Superior temporal gyrus (tissue), 1 donor: ENCODE measurements at regions not wholly inside any gene's neighbourhood (a gene's known extent, or its start where the extent isn't known, plus 50 kb on each side); places are given as distances from the start of the nearest gene placed in this dataset.

Source experiments
- DNase-seq: peaks from one replicate; pipeline ENCODE4 v3.0.0-alpha.2; 2016; ENCODE audit errors: extremely low spot score

DNA sequence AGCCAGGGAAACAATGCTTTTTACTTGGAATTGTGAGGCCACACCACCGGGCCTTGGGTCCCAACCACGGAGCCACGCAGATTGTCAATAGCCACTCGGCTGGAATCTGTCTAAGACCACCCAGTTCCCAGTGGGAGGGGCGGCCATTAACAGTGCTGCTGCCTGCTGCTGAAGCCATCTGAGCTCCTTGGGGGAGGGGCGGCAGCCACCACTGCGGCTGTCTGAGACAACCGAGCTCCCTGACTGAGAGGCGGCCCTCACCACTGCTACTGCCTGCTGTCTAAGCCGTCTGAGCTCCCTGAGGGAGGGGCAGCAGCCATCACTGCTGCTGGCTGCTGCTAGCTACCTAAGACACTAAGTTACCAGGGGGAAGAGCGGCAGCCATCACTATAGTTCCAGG lies 64.3 kb downstream of the DMRTA2 start:
- DNase-seq = no peak

- DNase-seq = no peak
These were observed 66.1 kb downstream of the DMRTA2 start for GRCh38 chr1:50357186-50357585.

- DNase-seq = no peak
These were observed 68.4 kb downstream of the DMRTA2 start for GRCh38 chr1:50354813-50355212.

DNA sequence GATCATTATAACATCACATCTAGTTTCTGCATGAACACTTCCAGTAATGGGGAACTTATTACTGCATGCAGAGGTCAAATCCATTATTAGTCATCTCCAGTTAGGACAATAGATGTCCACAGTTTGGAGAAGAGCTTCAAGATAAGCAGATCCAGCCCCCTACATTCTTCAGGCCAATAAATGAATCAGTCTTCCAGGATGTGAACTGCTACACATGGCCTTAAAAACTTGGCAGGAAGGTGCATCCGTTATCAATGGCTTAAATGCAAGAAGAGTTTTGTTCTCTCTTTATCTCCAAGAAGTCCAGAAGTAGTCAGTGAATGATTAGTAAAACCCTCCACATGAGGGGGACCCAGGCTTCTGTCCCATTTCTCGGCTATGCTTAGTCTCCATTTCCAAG lies 70.8 kb downstream of the DMRTA2 start:
- no peak for DNase-seq

- no peak for DNase-seq
These were observed 72.4 kb downstream of the DMRTA2 start for GRCh38 chr1:50350868-50351267.

- no peak for DNase-seq
These were observed 72.8 kb downstream of the DMRTA2 start for GRCh38 chr1:50350421-50350820.

DNA sequence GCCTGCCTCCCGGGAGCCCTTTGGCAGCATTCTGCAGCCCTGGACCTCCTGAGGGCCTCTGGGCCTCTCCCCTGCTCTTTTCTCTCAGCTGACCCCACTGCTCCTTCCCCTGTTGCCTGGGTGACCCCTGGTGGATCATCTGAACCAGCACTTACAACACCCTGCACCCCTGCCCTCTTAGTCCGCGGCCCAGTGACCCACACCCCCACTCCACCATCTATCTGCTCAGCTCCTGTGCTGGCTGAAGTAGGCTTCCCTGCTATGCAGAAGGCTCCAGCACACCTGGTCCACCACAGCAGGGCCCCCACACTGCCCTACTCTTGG lies 74.0 kb downstream of the DMRTA2 start:
- DNase-seq = no peak

GRCh38 chr1:50348449-50349241 lies 74.6 kb downstream of the DMRTA2 start:
- DNase-seq = peak; percentile 92

- DNase-seq = no peak
These were observed 75.3 kb downstream of the DMRTA2 start for GRCh38 chr1:50347933-50348332.

- DNase-seq = no peak
These were observed 76.6 kb downstream of the DMRTA2 start for GRCh38 chr1:50346621-50347020.

DNA sequence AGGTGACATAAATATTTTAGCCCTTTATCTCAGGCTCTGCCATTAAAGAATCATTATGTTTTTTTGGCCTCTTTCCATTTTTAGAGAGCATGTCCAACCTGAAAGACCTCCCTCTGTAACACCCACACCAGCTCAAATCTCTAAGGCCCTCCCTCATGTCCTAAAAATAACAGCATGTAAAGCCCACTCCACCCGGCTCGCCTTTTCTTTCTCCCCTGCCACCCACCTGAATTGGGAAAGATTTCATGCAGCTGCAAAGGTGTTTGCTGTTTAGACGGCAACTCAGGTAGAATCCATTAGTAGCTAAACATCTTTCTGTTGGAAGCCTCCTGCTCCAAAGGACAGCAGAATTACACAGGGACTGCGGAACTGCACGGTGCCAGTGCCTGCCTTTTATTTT lies 79.9 kb downstream of the DMRTA2 start:
- DNase-seq = no peak

GRCh38 chr1:50342525-50342924 lies 80.7 kb downstream of the DMRTA2 start:
- DNase-seq = no peak

GRCh38 chr1:50335036-50335435 lies 88.2 kb downstream of the DMRTA2 start:
- no peak for DNase-seq

DNA sequence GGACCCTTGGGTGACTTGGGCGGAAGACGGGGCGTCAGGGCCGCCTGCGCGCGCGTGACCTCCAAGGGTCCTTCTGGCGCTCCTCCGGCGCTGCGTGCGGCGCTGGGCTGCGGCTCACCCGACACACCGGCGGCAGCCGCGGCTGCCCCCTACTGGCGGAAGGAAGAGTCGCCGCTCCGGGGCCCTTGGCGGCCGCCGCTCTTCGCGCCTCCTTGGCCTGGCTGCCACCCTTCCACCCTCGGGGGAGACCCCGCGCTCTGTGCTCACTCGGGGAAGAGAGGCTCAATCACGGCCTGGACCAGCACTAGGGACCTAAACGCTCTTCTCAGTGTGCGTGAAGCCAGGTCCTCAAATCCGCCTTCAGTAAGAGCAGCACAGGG lies 89.7 kb downstream of the DMRTA2 start:
- peak; percentile 24 for DNase-seq

- peak; percentile 49 for DNase-seq
These were observed 90.2 kb downstream of the DMRTA2 start for GRCh38 chr1:50332941-50333594.

DNA sequence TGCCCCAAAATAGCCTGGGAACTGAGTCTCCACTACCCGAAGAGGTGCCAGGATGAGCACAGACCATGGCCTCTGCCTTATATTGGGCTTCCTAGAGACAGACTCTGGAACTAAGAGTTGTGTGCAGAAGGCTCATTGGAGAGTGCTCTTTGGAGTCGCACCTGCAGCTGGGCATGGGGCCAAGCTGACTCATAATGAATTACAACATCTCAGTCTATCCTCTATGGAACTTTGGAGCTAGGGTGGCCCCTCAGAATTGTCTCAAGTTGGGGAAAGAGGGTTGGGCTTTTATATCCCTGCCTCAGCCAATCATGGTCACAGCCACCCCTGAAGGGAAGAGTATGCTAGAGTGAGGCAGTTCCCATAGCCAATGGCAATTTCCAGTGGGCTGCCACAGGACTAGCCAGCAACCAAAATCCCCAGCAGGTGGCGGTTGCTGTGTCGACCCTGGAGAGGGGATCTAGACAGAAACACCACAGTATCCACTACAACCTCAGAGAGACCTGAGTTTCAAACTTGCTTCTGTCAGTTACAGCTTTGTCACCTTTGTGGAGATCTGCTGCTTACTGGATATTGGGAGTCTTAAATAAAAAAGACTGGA lies 93.8 kb downstream of the DMRTA2 start:
- no peak for DNase-seq

DNA sequence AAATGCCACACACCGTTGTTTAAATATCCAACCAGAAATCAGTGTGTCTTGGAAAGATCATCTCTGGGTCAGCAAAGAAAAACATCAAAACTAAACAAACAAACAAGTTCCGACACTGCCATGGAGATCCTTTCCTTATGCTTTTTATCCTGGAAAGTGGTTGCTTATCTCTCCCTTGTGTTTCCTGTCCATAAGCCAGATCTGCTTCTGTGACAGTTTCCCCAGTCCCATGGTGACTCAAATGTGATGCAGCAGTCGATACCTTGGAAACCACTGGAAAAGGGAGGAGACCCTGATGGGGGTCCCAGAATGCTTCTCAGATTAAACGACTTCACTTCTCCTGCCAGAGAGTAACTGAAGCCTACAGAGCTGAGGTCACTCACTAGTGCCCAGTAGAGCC lies 94.7 kb downstream of the DMRTA2 start:
- no peak for DNase-seq

DNA sequence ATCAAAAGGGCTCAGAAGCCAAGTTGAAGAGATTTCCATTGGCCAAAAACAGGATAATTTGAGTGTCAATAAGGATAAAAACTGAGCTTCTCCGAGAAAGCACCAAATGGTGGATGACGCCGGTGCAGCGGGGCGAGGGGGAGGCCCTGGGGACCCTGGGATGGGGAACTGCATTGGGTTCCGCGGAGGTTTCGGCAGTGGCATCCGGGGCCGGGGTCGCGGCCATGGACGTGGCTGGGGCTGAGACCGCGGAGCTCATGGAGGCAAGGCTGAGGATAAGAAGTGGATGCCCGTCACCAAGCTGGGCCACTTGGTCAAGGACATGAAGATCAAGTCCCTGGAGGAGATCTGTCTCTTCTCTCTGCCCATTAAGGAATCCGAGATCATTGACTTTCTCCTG lies 97.2 kb downstream of the DMRTA2 start:
- no peak for DNase-seq

GRCh38 chr1:50322579-50322978 lies 100.7 kb downstream of the DMRTA2 start:
- DNase-seq = no peak

DNA sequence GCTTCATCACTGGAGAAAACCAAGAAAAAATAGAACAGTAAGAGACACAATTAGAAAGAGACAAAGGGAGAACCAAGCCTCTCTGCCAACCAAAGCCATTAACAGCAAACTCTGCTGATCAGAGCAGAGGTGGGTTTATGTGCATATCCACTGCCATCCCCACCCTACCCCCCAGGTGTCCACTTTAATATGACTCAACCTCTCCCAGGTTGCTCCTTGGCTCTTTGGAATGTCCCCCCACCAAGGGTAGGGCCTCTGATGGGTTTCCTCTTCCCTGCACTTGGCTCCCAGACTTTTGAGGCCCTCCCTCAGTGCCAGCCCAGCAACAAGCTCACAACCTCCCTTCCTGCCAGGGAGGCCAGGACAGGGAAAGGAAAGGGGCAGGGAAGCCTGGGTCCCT lies 104.8 kb downstream of the DMRTA2 start:
- DNase-seq = no peak

DNA sequence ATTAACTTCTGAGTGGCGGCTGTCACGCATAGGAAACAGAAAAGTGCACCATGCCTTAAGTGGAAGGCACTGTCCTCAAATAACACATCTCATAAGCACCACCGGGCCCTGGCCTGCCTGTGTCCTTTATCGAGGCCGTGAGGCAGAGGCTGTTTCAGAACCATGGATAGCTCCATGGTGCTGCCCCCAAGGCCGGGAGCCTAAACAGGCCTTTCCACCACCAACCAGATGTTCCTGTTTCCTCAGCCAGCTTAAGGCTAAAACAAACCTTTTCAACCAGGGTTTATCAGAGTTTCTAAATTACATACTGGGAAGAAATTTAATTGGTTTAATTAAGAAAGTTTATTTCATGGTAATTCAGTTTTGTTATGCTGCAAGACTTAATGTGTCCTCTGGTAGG lies 114.4 kb downstream of the DMRTA2 start:
- DNase-seq = no peak

- DNase-seq = no peak
These were observed 117.4 kb downstream of the DMRTA2 start for GRCh38 chr1:50305808-50306207.

GRCh38 chr1:50300297-50300696 lies 122.9 kb downstream of the DMRTA2 start:
- DNase-seq = no peak
